ENCODE measurements at regions not wholly inside any gene's neighbourhood (a gene's known extent, or its start where the extent isn't known, plus 50 kb on each side); places are given as distances from the start of the nearest gene placed in this dataset.
A peak's percentile ranks its signal among the peaks of the same experiment; 100 is the strongest.
"Not testable (repeated sequence)": the region's sequence is repeated elsewhere in the genome, so short reads cannot be mapped to it uniquely, and the experiment has no call there.

- no peak overlapping the region for H3K4me3 ChIP-seq (ENCODE audit: low read depth, low read length)
- TF ChIP-seq, protein P1, sequence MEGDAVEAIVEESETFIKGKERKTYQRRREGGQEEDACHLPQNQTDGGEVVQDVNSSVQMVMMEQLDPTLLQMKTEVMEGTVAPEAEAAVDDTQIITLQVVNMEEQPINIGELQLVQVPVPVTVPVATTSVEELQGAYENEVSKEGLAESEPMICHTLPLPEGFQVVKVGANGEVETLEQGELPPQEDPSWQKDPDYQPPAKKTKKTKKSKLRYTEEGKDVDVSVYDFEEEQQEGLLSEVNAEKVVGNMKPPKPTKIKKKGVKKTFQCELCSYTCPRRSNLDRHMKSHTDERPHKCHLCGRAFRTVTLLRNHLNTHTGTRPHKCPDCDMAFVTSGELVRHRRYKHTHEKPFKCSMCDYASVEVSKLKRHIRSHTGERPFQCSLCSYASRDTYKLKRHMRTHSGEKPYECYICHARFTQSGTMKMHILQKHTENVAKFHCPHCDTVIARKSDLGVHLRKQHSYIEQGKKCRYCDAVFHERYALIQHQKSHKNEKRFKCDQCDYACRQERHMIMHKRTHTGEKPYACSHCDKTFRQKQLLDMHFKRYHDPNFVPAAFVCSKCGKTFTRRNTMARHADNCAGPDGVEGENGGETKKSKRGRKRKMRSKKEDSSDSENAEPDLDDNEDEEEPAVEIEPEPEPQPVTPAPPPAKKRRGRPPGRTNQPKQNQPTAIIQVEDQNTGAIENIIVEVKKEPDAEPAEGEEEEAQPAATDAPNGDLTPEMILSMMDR (IDR thresholded peaks at IDR 0.05; ENCODE audit: insufficient read depth, low read depth, low read length): no peak
- no peak for DNase-seq (ENCODE audit: low read depth)
These were observed 159.0 kb downstream of the NDUFA12 start for GRCh38 chr12:94844452-94844851.

DNA sequence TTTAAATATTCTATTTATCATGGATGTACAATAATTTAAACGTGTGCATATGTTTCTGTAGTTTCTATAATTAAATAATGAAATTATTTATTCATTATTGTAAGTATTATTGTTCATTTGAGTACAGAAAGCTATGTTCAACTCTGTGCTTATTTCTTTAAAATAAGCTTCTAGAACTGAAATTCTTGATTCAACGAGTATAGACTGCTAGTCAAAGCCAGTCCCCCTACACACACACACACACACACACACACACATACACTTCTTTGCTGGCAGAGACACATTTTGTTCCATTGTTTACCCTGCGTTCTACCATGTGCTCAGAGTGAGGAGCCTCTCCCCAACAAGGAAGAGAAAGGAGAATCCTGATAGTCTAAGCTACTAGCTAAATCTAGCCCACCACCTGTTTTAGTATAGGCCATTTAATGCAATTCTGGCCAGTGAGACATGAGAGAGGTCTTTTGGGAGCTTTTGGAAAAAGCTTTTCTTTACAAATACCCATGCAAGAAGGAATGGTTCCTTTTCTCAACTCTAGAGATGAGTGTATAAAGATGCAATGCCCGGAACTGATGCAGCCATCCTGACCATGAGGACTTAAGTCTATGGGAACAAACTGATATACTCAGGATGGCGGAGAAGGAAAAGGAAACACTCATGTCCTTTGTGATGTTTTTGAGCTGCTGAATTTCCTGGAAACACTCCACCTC is 161.4 kb downstream of the NDUFA12 start:
- no peak overlapping the region for H3K4me3 ChIP-seq (ENCODE audit: low read depth, low read length)
- TF ChIP-seq, protein P1 (IDR thresholded peaks at IDR 0.05; ENCODE audit: insufficient read depth, low read depth, low read length): no peak
- DNase-seq (ENCODE audit: low read depth): no peak

GRCh38 chr12:94841177-94841576 is 162.3 kb downstream of the NDUFA12 start:
- no peak overlapping the region for H3K4me3 ChIP-seq (ENCODE audit: low read depth, low read length)
- DNase-seq (ENCODE audit: low read depth): peak; percentile 92
- TF ChIP-seq, protein P1 (IDR thresholded peaks at IDR 0.05; ENCODE audit: insufficient read depth, low read depth, low read length): no peak

DNA sequence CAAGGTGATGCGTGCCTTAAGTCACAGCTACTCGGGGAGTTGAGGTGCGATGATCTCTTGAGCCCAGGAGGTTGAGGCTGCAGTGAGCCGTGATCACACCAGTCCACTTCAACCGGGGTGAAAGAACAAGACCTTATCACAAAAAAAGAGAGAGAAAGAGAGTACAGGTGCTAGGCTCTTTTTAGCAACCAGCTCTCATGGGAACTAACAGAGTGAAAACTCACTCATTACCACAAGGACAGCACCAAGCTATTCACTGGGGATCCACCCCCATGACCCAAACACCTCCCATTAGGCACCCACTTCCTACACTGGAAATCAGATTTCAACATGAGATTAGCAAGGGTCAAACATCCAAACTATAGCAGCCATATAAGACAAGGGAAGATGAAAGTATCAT is 164.2 kb downstream of the NDUFA12 start:
- no peak overlapping the region for H3K4me3 ChIP-seq (ENCODE audit: low read depth, low read length)
- no peak for DNase-seq (ENCODE audit: low read depth)
- TF ChIP-seq, protein P1 (IDR thresholded peaks at IDR 0.05; ENCODE audit: insufficient read depth, low read depth, low read length): no peak

DNA sequence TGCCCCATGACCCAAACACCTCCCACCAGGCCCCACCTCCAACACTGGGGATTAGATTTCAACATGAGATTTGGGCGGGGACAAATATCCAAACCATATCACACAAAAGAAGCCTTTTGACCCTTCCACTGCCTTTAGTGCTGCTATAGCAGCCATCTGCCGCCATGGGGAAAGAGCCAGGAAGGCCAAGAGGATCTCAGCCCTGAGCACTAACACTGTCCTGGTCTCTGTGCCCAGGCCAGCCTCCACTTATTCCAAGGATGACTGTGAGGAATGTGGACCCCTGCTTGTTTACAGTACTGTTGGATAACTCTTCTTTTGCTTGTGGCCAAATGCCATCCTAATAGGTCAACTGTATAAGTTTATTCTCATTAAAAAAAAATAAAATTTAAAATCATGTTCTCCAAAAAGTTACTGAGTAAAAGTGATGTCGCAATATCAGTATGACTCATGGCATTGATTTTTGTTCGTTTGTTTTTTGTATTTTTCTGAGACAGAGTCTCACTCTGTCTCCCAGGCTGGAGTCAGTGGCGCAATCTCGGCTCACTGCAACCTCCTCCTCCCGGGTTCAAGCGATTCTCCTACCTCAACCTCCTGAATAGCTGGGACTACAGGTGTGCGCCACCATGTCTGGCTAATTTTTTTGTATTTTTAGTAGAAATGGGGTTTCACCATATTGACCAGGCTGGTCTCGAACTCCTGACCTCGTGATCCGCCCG is 166.4 kb downstream of the NDUFA12 start:
- DNase-seq (ENCODE audit: low read depth): peak; percentile 79
- not testable (repeated sequence) for H3K4me3 ChIP-seq (ENCODE audit: low read depth, low read length)

DNA sequence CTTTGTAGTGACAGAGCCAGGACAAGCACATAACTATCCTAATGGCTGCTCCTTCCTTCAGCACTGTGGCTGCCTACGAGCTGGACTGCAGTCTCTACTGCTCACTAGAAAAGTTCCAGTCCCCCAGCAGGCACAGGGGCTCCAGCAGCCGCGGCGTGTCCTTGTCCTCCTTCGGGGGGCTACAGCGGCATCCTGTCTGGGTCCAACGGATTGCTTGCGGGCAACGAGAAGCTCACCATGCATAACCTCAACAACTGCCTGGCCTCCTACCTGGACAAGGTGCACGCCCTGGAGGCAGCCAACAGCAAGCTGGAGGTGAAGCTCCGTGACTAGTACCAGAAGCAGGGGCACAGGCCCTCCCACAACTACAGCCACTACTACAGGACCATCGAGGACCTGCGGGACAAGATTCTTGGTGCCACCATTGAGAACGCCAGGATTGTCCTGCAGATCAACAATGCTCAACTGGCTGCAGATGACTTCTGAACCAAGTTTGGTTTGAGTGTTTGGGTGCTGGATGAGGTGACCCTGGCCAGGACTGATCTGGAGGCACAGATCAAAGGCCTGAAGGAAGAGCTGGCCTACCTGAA is 169.4 kb downstream of the NDUFA12 start:
- no peak for DNase-seq (ENCODE audit: low read depth)
- H3K4me3 ChIP-seq (ENCODE audit: low read depth, low read length): no peak overlapping the region
- TF ChIP-seq, protein P1 (IDR thresholded peaks at IDR 0.05; ENCODE audit: insufficient read depth, low read depth, low read length): no peak
